Motor neuron (in vitro differentiated cells): ENCODE measurements at regions not wholly inside any gene's neighbourhood (a gene's known extent, or its start where the extent isn't known, plus 50 kb on each side); places are given as distances from the start of the nearest gene placed in this dataset.
"Not testable (repeated sequence)": the region's sequence is repeated elsewhere in the genome, so short reads cannot be mapped to it uniquely, and the experiment has no call there.

Experiments
- ATAC-seq, 8 experiments: fragments of 200-7000 bp; cut with Tn5 transposase; replicated peaks in 6 of 8; 2 replicates each; pipeline ENCODE4 v1.8.0; 2021; ENCODE audit warnings: mild to moderate bottlenecking in 8 of 8, moderate library complexity in 8 of 8
- H3K27ac ChIP-seq, 2 donors: fragments of 250-450 bp; sonication (Bioruptor Pico); 2 replicates each; pipeline ENCODE4 v1.9.0; 2021; ENCODE audit warnings: antibody characterized with exemption in 2 of 2, mild to moderate bottlenecking in 2 of 2, moderate library complexity in 1 of 2
- H3K4me1 ChIP-seq, 2 donors: fragments of 250-450 bp; sonication (Bioruptor Pico); replicated peaks in 1 of 2; 2 replicates each; pipeline ENCODE4 v1.6.1; 2021; ENCODE audit warnings: antibody characterized with exemption in 2 of 2, mild to moderate bottlenecking in 2 of 2, moderate library complexity in 1 of 2
- H3K4me3 ChIP-seq, 5 donors: fragments of 250-450 bp; sonication (Bioruptor Pico); 2 replicates each; pipeline ENCODE4 v1.9.0; 2021; ENCODE audit warnings: antibody characterized with exemption in 5 of 5, mild to moderate bottlenecking in 5 of 5, moderate library complexity in 4 of 5
- WGBS, 10 experiments: fragments of 450-650 bp; shearing (Covaris generic); methylation state at CpG; one replicate each; pipeline ENCODE4 v1.0.0; 2022; 5-methylcytosine and 5-hydroxymethylcytosine counted together
- in situ Hi-C, 9 experiments: fragments of 400-800 bp; cut with MboI; loops; one replicate each; pipeline ENCODE4 v1.15.0; 2021; ENCODE audit warnings: low sequenced_read_pairs in 9 of 9, low pct_unique_long_range_greater_than_20kb in 2 of 9; ENCODE audit not compliant: unreplicated experiment in 9 of 9

GRCh38 chr2:126952216-126952615, 53.5 kb downstream of the TEX51 start:
- Histone ChIP-seq H3K27ac (no peak overlapping the region), H3K4me3 (no peak overlapping the region), H3K4me1 (no peaks in the 10 kb centered on the region)
- in situ Hi-C loops = loop anchor here in 1 of 9 experiments (25.0 kb wide), 2 partner anchors 165 to 715 kb away; no protein-coding TSS in a partner anchor
- ATAC-seq = peak in 2 of 8 experiments; percentile 64 to 67
- WGBS, 10 experiments = 0 to 100% (median 88%) methylated on average over 1 of the region's 1 CpG; no CpG with 5 or more reads in 3 of the 10 experiments

- in situ Hi-C loops = loop anchor here in 1 of 9 experiments (25.0 kb wide), 2 partner anchors 166 to 716 kb away; no protein-coding TSS in a partner anchor
- 0 to 93% (median 62%) methylated on average over 1 to 2 of the region's 2 CpGs; no CpG with 5 or more reads in 2 of the 10 experiments for WGBS, 10 experiments
- Histone ChIP-seq H3K4me3 (no peak overlapping the region), H3K4me1 (no peaks in the 10 kb centered on the region), H3K27ac (no peak overlapping the region)
- ATAC-seq = peak in 1 of 8 experiments; percentile 12
These were observed 54.8 kb downstream of the TEX51 start for GRCh38 chr2:126953483-126953882.

GRCh38 chr2:126954831-126955230, 56.1 kb downstream of the TEX51 start:
- Histone ChIP-seq H3K4me1 (no peaks in the 10 kb centered on the region), H3K4me3 (no peak overlapping the region), H3K27ac (no peak overlapping the region)
- 0 to 100% (median 82%) methylated on average over 1 of the region's 1 CpG; no CpG with 5 or more reads in 1 of the 10 experiments for WGBS, 10 experiments
- in situ Hi-C loops = loop anchor here in 1 of 9 experiments (25.0 kb wide), 2 partner anchors 168 to 718 kb away; no protein-coding TSS in a partner anchor
- no peak for ATAC-seq

DNA sequence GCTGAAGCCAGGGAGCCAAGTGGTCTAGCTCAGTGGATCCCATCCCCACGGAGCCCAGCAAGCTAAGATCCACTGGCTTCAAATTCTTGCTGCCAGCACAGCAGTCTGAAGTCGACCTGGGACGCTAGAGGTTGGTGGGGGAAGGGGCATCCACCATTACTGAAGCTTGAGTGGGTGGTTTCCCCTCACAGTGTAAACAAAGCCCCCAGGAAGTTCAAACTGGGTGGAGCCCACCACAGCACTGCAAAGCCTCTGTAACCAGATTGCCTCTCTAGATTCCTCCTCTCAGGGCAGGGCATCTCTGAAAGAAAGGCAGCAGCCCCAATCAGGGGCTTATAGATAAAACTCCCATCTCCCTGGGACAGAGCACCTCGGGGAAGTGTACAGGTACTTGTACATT, 58.1 kb downstream of the TEX51 start:
- ATAC-seq, H3K27ac ChIP-seq, H3K4me1 ChIP-seq, H3K4me3 ChIP-seq: not testable (repeated sequence)
- in situ Hi-C loops = loop anchor here in 1 of 9 experiments (25.0 kb wide), 2 partner anchors 169 to 719 kb away; no protein-coding TSS in a partner anchor
- WGBS, 10 experiments = 0 to 100% (median 67%) methylated on average over 1 to 4 of the region's 4 CpGs; no CpG with 5 or more reads in 3 of the 10 experiments

- in situ Hi-C loops = loop anchor here in 1 of 9 experiments (25.0 kb wide), 2 partner anchors 176 to 726 kb away; no protein-coding TSS in a partner anchor
- no peak overlapping the region for H3K4me3 ChIP-seq
- H3K4me1 ChIP-seq = no peaks in the 10 kb centered on the region
- no peak for ATAC-seq
- H3K27ac ChIP-seq = no peak overlapping the region
- WGBS, 10 experiments = 100% methylated on average over 1 of the region's 5 CpGs; no CpG with 5 or more reads in 9 of the 10 experiments
These were observed 64.7 kb downstream of the TEX51 start for GRCh38 chr2:126963390-126963789.

GRCh38 chr2:126966601-126967000, 67.9 kb downstream of the TEX51 start:
- in situ Hi-C loops = loop anchor here in 1 of 9 experiments (25.0 kb wide), 2 partner anchors 179 to 729 kb away; no protein-coding TSS in a partner anchor
- 0 to 100% (median 92%) methylated on average over 1 of the region's 1 CpG; no CpG with 5 or more reads in 4 of the 10 experiments for WGBS, 10 experiments
- Histone ChIP-seq H3K4me1 (no peaks in the 10 kb centered on the region), H3K4me3 (no peak overlapping the region), H3K27ac (no peak overlapping the region)
- no peak for ATAC-seq

- no peak for ATAC-seq
- H3K4me3 ChIP-seq = no peak overlapping the region
- in situ Hi-C loops = loop anchor here in 1 of 9 experiments (25.0 kb wide), 2 partner anchors 183 to 733 kb away; no protein-coding TSS in a partner anchor
- peaks cover 0 to 2% of the 10 kb centered on the region in 2 donors for H3K4me1 ChIP-seq
- 46 to 100% (median 57%) methylated on average over 1 to 2 of the region's 3 CpGs; no CpG with 5 or more reads in 7 of the 10 experiments for WGBS, 10 experiments
- H3K27ac ChIP-seq = no peak overlapping the region
These were observed 71.9 kb downstream of the TEX51 start for GRCh38 chr2:126970583-126970982.

DNA sequence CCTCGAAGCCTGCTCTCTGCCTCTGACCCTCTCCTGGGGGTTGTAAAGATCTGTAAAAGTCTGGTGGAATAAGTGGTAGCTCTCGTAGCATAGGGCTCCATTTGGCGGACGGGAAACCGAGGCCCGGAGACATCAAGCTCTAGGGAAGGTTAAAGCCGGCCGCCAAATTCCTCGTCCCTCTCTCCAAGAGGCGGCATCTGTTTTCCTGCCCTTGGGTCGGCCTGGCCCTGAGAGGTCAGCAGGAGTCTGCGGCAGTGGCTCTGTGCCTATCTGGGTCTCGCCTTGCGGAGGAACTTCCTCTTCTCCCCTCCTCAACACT, 72.4 kb downstream of the TEX51 start:
- ATAC-seq = no peak
- Histone ChIP-seq H3K4me1 (peaks cover 0 to 2% of the 10 kb centered on the region in 2 donors), H3K27ac (no peak overlapping the region), H3K4me3 (no peak overlapping the region)
- in situ Hi-C loops = loop anchor here in 1 of 9 experiments (25.0 kb wide), 2 partner anchors 184 to 734 kb away; no protein-coding TSS in a partner anchor
- 10 to 93% (median 67%) methylated on average over 1 to 9 of the region's 14 CpGs; no CpG with 5 or more reads in 5 of the 10 experiments for WGBS, 10 experiments

DNA sequence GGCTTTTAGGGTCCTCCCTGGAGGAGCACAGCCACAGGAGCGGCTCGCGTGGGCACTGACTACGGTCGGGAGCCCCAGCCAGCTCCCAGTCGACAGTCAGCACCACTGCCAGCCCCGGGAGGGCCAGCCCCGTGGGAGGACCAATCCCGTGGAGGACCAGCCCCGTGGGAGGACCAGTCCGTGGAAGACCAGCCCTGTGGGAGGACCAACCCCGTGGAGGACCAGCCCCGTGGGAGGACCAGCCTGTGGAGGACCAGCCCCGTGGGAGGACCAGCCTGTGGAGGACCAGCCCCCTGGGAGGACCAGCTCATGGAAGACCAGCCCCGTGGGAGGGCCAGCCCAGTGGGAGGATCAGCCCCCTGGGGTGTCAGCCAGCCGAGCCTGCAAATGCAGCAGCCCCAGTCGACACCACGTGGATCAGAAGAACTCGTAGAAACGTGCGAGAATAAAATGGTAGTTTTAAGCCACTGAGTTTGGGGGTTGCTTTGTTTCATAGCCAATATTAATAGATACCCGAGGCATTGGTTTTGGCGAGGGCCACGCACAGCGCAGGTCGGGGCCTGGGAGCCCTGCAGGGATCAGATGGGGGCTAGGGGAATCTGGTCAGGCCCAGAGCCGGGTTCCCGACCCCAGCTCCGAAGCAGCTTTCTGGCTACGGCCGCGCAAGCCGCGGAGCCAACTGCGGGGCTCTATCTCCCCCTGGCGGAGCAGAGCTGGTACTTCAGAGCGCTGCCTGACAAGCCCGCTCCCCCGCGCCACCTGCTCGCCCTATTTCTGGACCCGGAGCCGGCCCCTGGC, 73.0 kb downstream of the TEX51 start:
- Histone ChIP-seq H3K27ac (no peak overlapping the region), H3K4me1 (peaks cover 0 to 2% of the 10 kb centered on the region in 2 donors), H3K4me3 (peak overlapping the region in 2 of 5 donors; percentile 17 to 19)
- peak; percentile 88 to 96 (median 94) for ATAC-seq
- in situ Hi-C loops = loop anchor here in 1 of 9 experiments (25.0 kb wide), 2 partner anchors 184 to 734 kb away; no protein-coding TSS in a partner anchor
- 0 to 50% (median 3%) methylated on average over 1 to 6 of the region's 43 CpGs; no CpG with 5 or more reads in 7 of the 10 experiments for WGBS, 10 experiments

DNA sequence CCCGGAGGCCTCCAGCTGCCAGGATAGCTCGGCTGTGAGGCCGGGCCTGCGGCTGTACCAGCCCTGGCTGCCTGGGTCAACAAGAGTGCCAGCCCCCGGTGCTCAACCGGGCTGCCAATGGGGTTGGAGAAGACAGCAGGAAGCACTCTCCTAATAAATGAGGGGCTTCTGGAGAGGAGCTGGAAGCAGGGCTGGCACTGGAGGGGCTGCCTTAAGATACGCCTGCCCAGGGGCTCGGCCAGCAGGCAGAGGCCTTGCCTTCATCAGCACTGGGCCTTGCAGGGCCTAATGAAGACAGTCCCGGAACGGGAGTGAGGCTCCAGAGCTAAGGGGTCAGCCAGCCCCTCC, 73.6 kb downstream of the TEX51 start:
- WGBS, 10 experiments = 0 to 57% (median 20%) methylated on average over 1 to 3 of the region's 10 CpGs; no CpG with 5 or more reads in 5 of the 10 experiments

DNA sequence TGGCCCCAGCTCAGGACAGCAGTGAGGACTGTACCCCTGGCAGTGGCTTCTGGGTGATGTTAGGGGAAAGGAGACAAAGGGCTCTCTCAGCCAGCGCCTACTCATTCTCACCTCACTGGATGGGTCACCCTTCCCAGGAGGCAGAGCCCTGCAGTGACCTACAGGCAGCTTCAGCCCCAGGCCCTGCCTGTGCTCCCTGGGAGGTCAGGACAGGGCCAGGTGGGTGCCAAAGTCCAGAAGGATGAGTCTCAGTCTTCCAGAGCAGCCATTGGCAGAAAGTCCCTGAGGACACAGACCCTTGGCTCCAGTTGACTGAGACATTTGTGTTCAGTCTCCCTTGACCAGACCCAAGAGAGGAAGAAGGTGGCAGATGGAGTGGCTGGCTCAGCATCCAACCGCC, 75.1 kb downstream of the TEX51 start:
- Histone ChIP-seq H3K27ac (no peak overlapping the region), H3K4me1 (peaks cover 0 to 2% of the 10 kb centered on the region in 2 donors), H3K4me3 (no peak overlapping the region)
- in situ Hi-C loops = loop anchor here in 1 of 9 experiments (25.0 kb wide), 2 partner anchors 186 to 736 kb away; no protein-coding TSS in a partner anchor
- WGBS, 10 experiments = 0 to 100% (median 69%) methylated on average over 1 to 2 of the region's 2 CpGs; no CpG with 5 or more reads in 7 of the 10 experiments
- ATAC-seq = no peak

More for the DNA sequence above, 73.6 kb downstream of the TEX51 start:
- H3K4me1 ChIP-seq = peaks cover 0 to 2% of the 10 kb centered on the region in 2 donors
- no peak overlapping the region for H3K27ac ChIP-seq
- H3K4me3 ChIP-seq = peak overlapping the region in 2 of 5 donors; percentile 17 to 19
- in situ Hi-C loops = loop anchor here in 1 of 9 experiments (25.0 kb wide), 2 partner anchors 185 to 735 kb away; no protein-coding TSS in a partner anchor
- peak in 1 of 8 experiments; percentile 34 for ATAC-seq

DNA sequence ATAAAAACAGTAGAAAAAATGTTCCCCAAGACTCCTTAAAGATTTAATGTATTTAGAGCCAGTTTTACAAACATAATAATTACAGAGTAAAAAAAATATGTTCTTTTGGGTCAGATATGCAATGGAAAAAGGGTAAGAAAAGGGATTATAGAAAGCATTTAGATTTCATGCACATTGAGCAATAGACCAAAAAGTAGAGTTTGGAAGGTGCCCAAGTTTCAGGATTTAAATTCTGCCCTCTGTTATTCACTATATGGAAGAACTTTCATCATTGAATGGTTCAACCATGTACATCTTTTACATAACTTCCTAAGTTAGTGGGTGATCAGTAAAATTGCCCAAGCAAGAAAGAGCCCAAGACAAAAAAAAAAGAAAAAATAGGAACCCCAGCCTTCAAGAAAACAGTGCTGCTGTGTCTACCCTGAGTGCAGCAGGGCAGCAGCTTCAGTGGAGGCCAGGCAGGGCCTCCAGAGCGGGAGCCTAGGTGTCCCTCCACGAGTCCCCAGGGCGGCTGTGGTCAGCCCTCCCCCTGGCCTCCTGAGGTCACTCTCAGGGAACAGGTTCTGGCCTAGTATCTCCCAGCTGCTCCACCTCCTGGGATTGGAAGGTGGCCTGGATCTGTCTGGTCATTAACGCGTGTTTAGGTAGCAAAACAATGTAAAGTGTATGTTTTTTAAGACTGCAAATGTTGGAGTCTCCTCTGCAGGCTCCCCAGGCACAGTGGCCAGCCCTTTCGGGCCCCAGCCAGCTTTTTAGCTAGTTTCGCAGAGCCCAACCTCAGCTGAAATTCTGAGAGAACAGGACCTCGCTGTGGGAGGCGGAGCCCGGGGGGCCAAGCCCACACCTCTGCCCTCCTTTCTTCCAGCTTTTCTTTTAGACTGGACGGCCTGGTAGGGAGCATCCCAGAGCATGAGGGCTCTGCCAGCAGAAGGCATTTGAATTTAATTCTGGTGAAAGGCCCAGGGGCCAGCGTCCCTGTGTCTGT, 77.3 kb downstream of the TEX51 start:
- ATAC-seq = no peak
- in situ Hi-C loops = no loop called here
- H3K27ac ChIP-seq = no peak overlapping the region

More for the DNA sequence above, 77.3 kb downstream of the TEX51 start:
- 67 to 100% (median 85%) methylated on average over 1 to 6 of the region's 12 CpGs; no CpG with 5 or more reads in 5 of the 10 experiments for WGBS, 10 experiments
- peaks cover 0 to 2% of the 10 kb centered on the region in 2 donors for H3K4me1 ChIP-seq
- H3K4me3 ChIP-seq = no peak overlapping the region
